ENCODE measurements at regions not wholly inside any gene's neighbourhood (a gene's known extent, or its start where the extent isn't known, plus 50 kb on each side); places are given as distances from the start of the nearest gene placed in this dataset.
A peak's percentile ranks its signal among the peaks of the same experiment; 100 is the strongest.

DNA sequence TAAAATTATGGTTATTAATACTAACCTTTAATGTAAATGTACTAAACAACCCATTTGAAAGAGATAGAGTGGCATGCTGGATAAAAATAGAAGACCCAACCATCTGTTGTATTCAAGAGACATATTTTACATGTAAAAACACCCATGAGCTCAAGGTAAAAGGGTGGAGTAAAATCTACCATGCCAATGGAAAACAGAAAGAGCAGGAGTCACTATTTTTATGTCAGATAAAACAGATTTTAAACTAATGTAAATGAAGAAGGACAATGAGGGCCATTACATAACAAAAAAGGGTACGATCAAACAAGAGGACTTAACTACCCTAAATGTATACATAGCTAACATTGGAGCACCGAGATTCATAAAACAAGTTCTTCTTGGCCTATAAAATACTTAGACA, 66.3 kb downstream of the ITM2A start:
- DNase-seq (ENCODE audit: low read depth) = no peak

GRCh38 chrX:79290596-79290995, 76.5 kb downstream of the ITM2A start:
- no peak for DNase-seq (ENCODE audit: low read depth)

- no peak for DNase-seq (ENCODE audit: low read depth)
Measured at GRCh38 chrX:79288733-79289132, 78.4 kb downstream of the ITM2A start.

DNA sequence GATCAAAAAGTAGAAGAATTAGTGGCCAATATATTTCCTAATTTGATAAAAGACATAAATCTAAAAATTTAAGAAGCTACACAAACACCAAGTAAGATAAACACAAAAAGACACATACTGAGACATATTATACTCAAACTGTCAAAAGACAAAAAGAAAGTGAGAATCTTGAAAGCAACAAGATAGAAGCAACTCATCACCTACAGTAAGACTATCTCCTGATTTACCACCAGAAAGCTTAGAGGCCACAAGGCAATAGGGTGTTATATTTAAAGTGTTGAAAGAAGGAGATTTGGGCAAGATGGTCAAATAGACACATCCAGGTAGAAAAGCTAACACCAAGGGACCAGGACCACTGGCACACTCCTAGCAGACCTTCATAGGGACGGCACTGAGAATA, 79.4 kb downstream of the ITM2A start:
- DNase-seq (ENCODE audit: low read depth) = no peak

GRCh38 chrX:79281775-79282174, 85.4 kb downstream of the ITM2A start:
- DNase-seq (ENCODE audit: low read depth) = no peak

- peak; percentile 0 for DNase-seq (ENCODE audit: low read depth)
Measured at GRCh38 chrX:79270401-79270800, 96.7 kb downstream of the ITM2A start.

- no peak for DNase-seq (ENCODE audit: low read depth)
Measured at GRCh38 chrX:79268788-79269187, 98.3 kb downstream of the ITM2A start.

DNA sequence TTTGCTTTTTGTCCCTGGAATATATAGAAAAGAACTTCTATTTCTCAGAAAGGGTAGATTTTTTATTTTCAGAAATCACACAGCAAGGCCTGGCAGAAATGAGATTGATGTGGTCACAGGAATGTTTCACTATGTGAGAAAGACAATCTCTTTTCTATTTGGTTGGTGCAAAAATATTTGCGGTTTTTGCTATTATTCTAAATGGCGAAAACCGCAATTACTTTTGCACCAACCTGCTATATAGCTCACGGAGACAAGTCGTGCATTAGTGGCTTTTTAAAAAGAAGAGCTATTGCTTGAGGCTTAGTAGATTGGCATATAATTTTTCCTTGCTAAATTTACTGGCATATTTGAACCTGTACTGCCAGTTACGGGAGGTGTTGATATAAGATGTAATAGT, 100.4 kb downstream of the ITM2A start:
- DNase-seq (ENCODE audit: low read depth) = no peak

DNA sequence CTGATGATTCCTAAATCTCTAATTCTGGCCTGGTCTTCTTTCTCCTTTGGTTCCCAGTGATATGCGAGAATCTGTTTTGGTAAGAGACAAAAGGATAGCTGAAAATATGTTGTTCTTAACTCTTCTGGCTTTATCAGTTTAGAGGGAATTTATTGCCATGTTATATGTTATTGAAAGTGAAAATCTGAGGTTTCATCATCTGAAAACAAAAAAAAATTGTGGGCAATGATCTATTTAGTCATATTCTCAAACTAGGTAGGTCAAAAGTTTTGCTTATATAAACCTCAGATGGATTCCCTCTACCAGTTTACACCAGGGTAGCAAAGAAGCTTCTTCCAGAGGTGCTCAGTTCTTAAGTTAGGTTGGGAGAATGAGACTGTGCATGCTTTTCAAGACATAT, 103.6 kb downstream of the ITM2A start:
- DNase-seq (ENCODE audit: low read depth) = no peak

GRCh38 chrX:79259073-79259689, 108.0 kb downstream of the ITM2A start:
- DNase-seq (ENCODE audit: low read depth) = no peak

- no peak for DNase-seq (ENCODE audit: low read depth)
Measured at GRCh38 chrX:79243691-79244090, 99.2 kb downstream of the GPR174 start.

GRCh38 chrX:79235899-79236298, 91.4 kb downstream of the GPR174 start:
- DNase-seq (ENCODE audit: low read depth) = no peak

- DNase-seq (ENCODE audit: low read depth) = no peak
Measured at GRCh38 chrX:79231662-79232061, 87.2 kb downstream of the GPR174 start.

All from M059J (cell line).